Neural progenitor cell (in vitro differentiated cells): ENCODE measurements at regions not wholly inside any gene's neighbourhood (a gene's known extent, or its start where the extent isn't known, plus 50 kb on each side); places are given as distances from the start of the nearest gene placed in this dataset.

Experiments
- DNase-seq: peaks from one replicate; pipeline ENCODE4 v3.0.0-alpha.2; 2016; ENCODE audit warnings: low spot score
- H2AFZ ChIP-seq: fragments of 200-600 bp; sonication (generic); replicated peaks from 2 replicates; pipeline ENCODE4 v1.6.1; 2016; ENCODE audit warnings: antibody characterized with exemption
- H3F3A ChIP-seq: fragments of 200-600 bp; sonication (generic); 2 replicates; pipeline ENCODE4 v1.6.1; 2016; ENCODE audit warnings: antibody characterized with exemption, low read depth
- H3K27ac ChIP-seq: fragments of 200-600 bp; sonication (generic); 2 replicates; pipeline ENCODE4 v1.5.1; 2016; ENCODE audit warnings: mild to moderate bottlenecking
- H3K27me3 ChIP-seq: fragments of 200-600 bp; sonication (generic); 2 replicates; pipeline ENCODE4 v1.6.1; 2016; ENCODE audit warnings: mild to moderate bottlenecking, moderate library complexity
- H3K36me3 ChIP-seq: fragments of 200-600 bp; sonication (generic); 2 replicates; pipeline ENCODE4 v1.5.1; 2016
- H3K4me1 ChIP-seq: fragments of 200-600 bp; sonication (generic); 2 replicates; pipeline ENCODE4 v1.6.1; 2016; ENCODE audit warnings: mixed run types
- H3K4me2 ChIP-seq: fragments of 200-600 bp; sonication (generic); 2 replicates; pipeline ENCODE4 v1.6.1; 2016
- H3K4me3 ChIP-seq: fragments of 200-600 bp; sonication (generic); 2 replicates; pipeline ENCODE4 v1.5.1; 2016
- H3K79me2 ChIP-seq: fragments of 200-600 bp; sonication (generic); 2 replicates; pipeline ENCODE4 v1.6.1; 2016; ENCODE audit warnings: low read depth
- H3K9ac ChIP-seq: fragments of 200-600 bp; sonication (generic); 2 replicates; pipeline ENCODE4 v1.6.1; 2016
- H3K9me3 ChIP-seq: fragments of 200-600 bp; sonication (generic); 2 replicates; pipeline ENCODE4 v1.5.1; 2016; ENCODE audit warnings: low read depth
- H4K20me1 ChIP-seq: fragments of 200-600 bp; sonication (generic); 2 replicates; pipeline ENCODE4 v1.6.1; 2016; ENCODE audit warnings: low read depth
- H3K27ac Mint-ChIP-seq: 3 replicates; pipeline ENCODE4 v1.8.0; 2021; ENCODE audit warnings: mixed read lengths
- H3K27me3 Mint-ChIP-seq: 2 replicates; pipeline ENCODE4 v1.8.0; 2022; ENCODE audit warnings: low read depth, mild to moderate bottlenecking, inconsistent platforms, moderate library complexity, mixed read lengths; ENCODE audit not compliant: insufficient read depth
- H3K36me3 Mint-ChIP-seq: 3 replicates; pipeline ENCODE4 v1.8.0; 2021; ENCODE audit warnings: mixed read lengths
- H3K4me1 Mint-ChIP-seq: 3 replicates; pipeline ENCODE4 v1.8.0; 2021; ENCODE audit warnings: mixed read lengths
- H3K4me3 Mint-ChIP-seq: 3 replicates; pipeline ENCODE4 v1.8.0; 2021; ENCODE audit warnings: mild to moderate bottlenecking, moderate library complexity, mixed read lengths
- H3K9me3 Mint-ChIP-seq: 3 replicates; pipeline ENCODE4 v1.8.0; 2020; ENCODE audit warnings: mixed read lengths
- CTCF ChIP-seq: fragments of 200-600 bp; sonication (generic); IDR thresholded peaks from 2 replicates; pipeline ENCODE4 v1.5.1; 2017; ENCODE audit warnings: antibody characterized with exemption, mild to moderate bottlenecking
- EZH2 ChIP-seq: fragments of 200-600 bp; sonication (generic); IDR thresholded peaks from 2 replicates; pipeline ENCODE4 v1.6.1; 2017; ENCODE audit warnings: antibody characterized with exemption, mild to moderate bottlenecking, moderate library complexity
- EZH2phosphoT487 ChIP-seq: fragments of 200-600 bp; sonication (generic); IDR thresholded peaks from 2 replicates; pipeline ENCODE4 v1.6.1; 2017; ENCODE audit warnings: antibody characterized with exemption

DNA sequence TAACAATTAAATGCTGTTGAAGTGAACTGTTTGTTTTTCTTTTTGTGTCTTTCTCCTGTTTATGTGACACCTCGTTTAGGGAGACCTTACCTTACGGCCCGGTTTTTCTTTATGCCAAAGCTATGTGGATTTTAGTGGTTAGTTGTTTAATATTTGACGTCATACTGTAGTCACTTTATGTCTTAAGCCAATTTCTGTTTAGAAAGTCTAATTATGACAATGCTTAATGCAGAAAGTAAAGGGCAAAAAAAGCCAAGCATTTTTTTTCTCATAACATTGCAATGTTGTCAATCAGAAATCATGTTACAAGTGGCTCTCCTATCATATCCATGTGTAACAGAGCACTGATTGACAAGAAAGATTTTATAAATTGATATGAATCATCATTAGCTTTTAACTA is 442.5 kb upstream of the ARRDC3 start:
- Histone ChIP-seq H4K20me1 (no peaks in the 10 kb centered on the region), H2AFZ (no peak overlapping the region), H3K79me2 (no peaks in the 10 kb centered on the region), H3K9me3 (no peaks in the 10 kb centered on the region), H3K27me3 (no peaks in the 10 kb centered on the region), H3K27ac (no peak overlapping the region), H3K4me3 (no peak overlapping the region), H3F3A (no peaks in the 10 kb centered on the region), H3K4me1 (peaks cover 8% of the 10 kb centered on the region), H3K36me3 (no peaks in the 10 kb centered on the region), H3K9ac (no peak overlapping the region), H3K4me2 (no peak overlapping the region)
- H3K36me3 Mint-ChIP-seq, result no peaks in the 10 kb centered on the region
- peaks cover 3% of the 10 kb centered on the region for H3K4me1 Mint-ChIP-seq
- no peak for DNase-seq
- peaks cover 3% of the 10 kb centered on the region for H3K27me3 Mint-ChIP-seq
- H3K9me3 Mint-ChIP-seq, result no peaks in the 10 kb centered on the region
- TF ChIP-seq CTCF, result no peak
- H3K4me3 Mint-ChIP-seq, result no peak overlapping the region
- H3K27ac Mint-ChIP-seq, result no peak overlapping the region

- Histone ChIP-seq H3K4me3 (no peak overlapping the region), H3K4me2 (no peak overlapping the region), H3K79me2 (no peaks in the 10 kb centered on the region), H3K9ac (no peak overlapping the region), H4K20me1 (no peaks in the 10 kb centered on the region), H3K27me3 (no peaks in the 10 kb centered on the region), H3K27ac (no peak overlapping the region), H2AFZ (no peak overlapping the region), H3K4me1 (peaks cover 8% of the 10 kb centered on the region), H3F3A (no peaks in the 10 kb centered on the region), H3K9me3 (no peaks in the 10 kb centered on the region), H3K36me3 (no peaks in the 10 kb centered on the region)
- Mint-ChIP-seq H3K4me3 (no peak overlapping the region), H3K4me1 (peaks cover 3% of the 10 kb centered on the region), H3K27ac (no peak overlapping the region), H3K36me3 (no peaks in the 10 kb centered on the region), H3K27me3 (peaks cover 3% of the 10 kb centered on the region), H3K9me3 (no peaks in the 10 kb centered on the region)
- no peak for TF ChIP-seq EZH2phosphoT487
- no peak for TF ChIP-seq CTCF
- TF ChIP-seq EZH2, result no peak
- no peak for DNase-seq
Measured at GRCh38 chr5:91824406-91824805, 441.3 kb upstream of the ARRDC3 start.

DNA sequence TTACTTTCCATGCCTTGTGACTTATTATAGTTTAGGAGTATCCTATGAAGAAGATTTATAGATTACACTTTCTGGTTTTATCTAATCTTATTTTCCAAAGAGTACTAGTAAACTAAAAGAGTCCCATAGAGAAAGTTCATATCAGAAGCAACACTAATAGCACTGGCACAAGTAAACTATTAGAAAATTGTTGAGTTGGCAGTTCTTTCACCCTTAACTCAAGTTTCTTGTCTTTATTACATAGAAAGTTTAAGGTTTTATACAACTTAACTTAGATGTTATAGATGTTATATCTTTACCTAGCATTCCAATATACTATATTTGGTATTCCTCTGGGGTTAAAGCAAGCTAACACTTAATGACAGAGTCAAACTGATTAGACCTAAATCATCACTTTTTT is 437.8 kb upstream of the ARRDC3 start:
- Mint-ChIP-seq H3K9me3 (no peaks in the 10 kb centered on the region), H3K4me1 (no peaks in the 10 kb centered on the region), H3K36me3 (no peaks in the 10 kb centered on the region), H3K27ac (no peak overlapping the region), H3K27me3 (no peaks in the 10 kb centered on the region), H3K4me3 (no peak overlapping the region)
- H3K27ac ChIP-seq, result no peak overlapping the region
- no peaks in the 10 kb centered on the region for H3K36me3 ChIP-seq
- H3K79me2 ChIP-seq, result no peaks in the 10 kb centered on the region
- H3F3A ChIP-seq, result no peaks in the 10 kb centered on the region
- no peak for TF ChIP-seq EZH2phosphoT487
- no peak for TF ChIP-seq EZH2
- TF ChIP-seq CTCF, result no peak
- no peak overlapping the region for H3K4me2 ChIP-seq
- H3K27me3 ChIP-seq, result no peaks in the 10 kb centered on the region
- no peaks in the 10 kb centered on the region for H4K20me1 ChIP-seq
- H3K4me1 ChIP-seq, result no peaks in the 10 kb centered on the region
- H3K9ac ChIP-seq, result no peak overlapping the region
- no peak for DNase-seq
- no peak overlapping the region for H3K4me3 ChIP-seq
- H3K9me3 ChIP-seq, result no peaks in the 10 kb centered on the region
- no peak overlapping the region for H2AFZ ChIP-seq

DNA sequence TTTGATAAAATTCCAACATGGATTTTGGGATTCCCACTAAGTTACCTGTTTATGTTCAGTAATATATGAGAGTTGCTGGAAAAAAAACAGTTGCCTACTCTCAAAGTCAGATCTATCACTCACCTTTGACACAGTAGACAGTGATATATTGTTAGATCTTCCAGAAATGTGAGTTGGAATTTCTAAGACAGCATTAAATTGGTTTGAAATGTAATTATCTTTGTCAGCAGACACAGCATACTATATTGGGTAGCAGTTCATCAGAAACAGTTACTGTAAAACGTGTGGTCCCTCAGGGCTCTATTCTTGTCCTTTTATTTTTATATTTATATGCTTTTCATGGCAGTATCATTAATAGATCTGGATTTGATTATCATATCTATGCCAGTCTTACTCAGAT is 433.6 kb upstream of the ARRDC3 start:
- no peaks in the 10 kb centered on the region for H3K36me3 Mint-ChIP-seq
- Histone ChIP-seq H4K20me1 (no peaks in the 10 kb centered on the region), H3K4me1 (no peaks in the 10 kb centered on the region), H3K36me3 (no peaks in the 10 kb centered on the region), H3K9me3 (no peaks in the 10 kb centered on the region), H3K27ac (no peak overlapping the region), H2AFZ (no peak overlapping the region), H3K4me3 (no peak overlapping the region), H3K79me2 (no peaks in the 10 kb centered on the region), H3F3A (no peaks in the 10 kb centered on the region), H3K9ac (no peak overlapping the region), H3K27me3 (no peaks in the 10 kb centered on the region), H3K4me2 (no peak overlapping the region)
- no peak overlapping the region for H3K4me3 Mint-ChIP-seq
- peaks cover 4% of the 10 kb centered on the region for H3K9me3 Mint-ChIP-seq
- no peaks in the 10 kb centered on the region for H3K4me1 Mint-ChIP-seq
- H3K27me3 Mint-ChIP-seq, result no peaks in the 10 kb centered on the region
- no peak overlapping the region for H3K27ac Mint-ChIP-seq
- DNase-seq, result no peak
- TF ChIP-seq EZH2phosphoT487 (no peak), EZH2 (no peak), CTCF (no peak)
